HEK293 (cell line): ENCODE measurements at regions not wholly inside any gene's neighbourhood (a gene's known extent, or its start where the extent isn't known, plus 50 kb on each side); places are given as distances from the start of the nearest gene placed in this dataset.

Experiments
- BCL11A ChIP-seq: fragments of 450-650 bp; formaldehyde crosslinking; IDR thresholded peaks from 2 replicates; pipeline ENCODE4 v1.5.1; 2016; ENCODE audit warnings: low read depth, missing biosample characterization, missing genetic modification characterization
- TCF7L2 ChIP-seq: IDR thresholded peaks from 2 replicates; pipeline ENCODE4 v1.6.1; 2011; ENCODE audit warnings: low read depth, mild to moderate bottlenecking, inconsistent platforms, low read length, moderate library complexity, borderline replicate concordance
- ZNF311 ChIP-seq: fragments of 450-650 bp; formaldehyde crosslinking; IDR thresholded peaks from 2 replicates; pipeline ENCODE4 v1.5.1; 2017; ENCODE audit warnings: missing biosample characterization, missing genetic modification characterization, borderline replicate concordance
- TF ChIP-seq, protein P1 (sequence below): fragments of 450-650 bp; formaldehyde crosslinking; IDR thresholded peaks from 2 replicates; pipeline ENCODE4 v1.5.1; 2016; ENCODE audit warnings: missing biosample characterization, missing genetic modification characterization
- TF ChIP-seq, protein P2 (sequence below): fragments of 450-650 bp; IDR thresholded peaks from 2 replicates; pipeline ENCODE4 v1.5.1; 2018; ENCODE audit warnings: missing biosample characterization, mild to moderate bottlenecking, missing genetic modification characterization
- TF ChIP-seq, protein P3 (sequence below): fragments of 450-650 bp; formaldehyde crosslinking; IDR thresholded peaks from 2 replicates; pipeline ENCODE4 v1.5.1; 2016; ENCODE audit warnings: missing biosample characterization, missing genetic modification characterization
- TF ChIP-seq, protein P4 (sequence below): fragments of 450-650 bp; formaldehyde crosslinking; IDR thresholded peaks from 2 replicates; pipeline ENCODE4 v1.5.1; 2016; ENCODE audit warnings: missing biosample characterization, missing genetic modification characterization

DNA sequence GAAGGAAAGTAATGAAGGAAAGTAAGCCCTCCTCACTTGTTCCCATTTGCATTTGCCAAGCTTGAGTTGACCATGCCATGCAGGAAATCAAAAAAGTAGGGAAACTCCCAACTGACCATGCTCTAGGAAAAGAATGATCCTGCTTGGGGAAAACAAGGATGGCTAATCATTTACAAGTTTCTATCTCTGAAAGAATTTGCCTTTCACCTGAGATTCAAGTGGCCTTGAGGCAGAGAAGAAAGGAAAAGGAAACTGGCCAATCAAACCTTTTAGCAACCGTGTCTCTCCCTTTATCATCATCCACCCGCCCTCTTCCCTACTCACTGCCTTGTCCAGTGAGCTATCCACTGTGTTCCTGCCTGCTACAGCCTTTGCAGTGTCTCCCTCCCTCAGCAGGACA is 757.2 kb upstream of the SOX9 start:
- TF ChIP-seq TCF7L2 (no peak), BCL11A (tag by site-specific recombination) (no peak), ZNF311 (tag by site-specific recombination) (no peak)
- TF ChIP-seq, protein P1, sequence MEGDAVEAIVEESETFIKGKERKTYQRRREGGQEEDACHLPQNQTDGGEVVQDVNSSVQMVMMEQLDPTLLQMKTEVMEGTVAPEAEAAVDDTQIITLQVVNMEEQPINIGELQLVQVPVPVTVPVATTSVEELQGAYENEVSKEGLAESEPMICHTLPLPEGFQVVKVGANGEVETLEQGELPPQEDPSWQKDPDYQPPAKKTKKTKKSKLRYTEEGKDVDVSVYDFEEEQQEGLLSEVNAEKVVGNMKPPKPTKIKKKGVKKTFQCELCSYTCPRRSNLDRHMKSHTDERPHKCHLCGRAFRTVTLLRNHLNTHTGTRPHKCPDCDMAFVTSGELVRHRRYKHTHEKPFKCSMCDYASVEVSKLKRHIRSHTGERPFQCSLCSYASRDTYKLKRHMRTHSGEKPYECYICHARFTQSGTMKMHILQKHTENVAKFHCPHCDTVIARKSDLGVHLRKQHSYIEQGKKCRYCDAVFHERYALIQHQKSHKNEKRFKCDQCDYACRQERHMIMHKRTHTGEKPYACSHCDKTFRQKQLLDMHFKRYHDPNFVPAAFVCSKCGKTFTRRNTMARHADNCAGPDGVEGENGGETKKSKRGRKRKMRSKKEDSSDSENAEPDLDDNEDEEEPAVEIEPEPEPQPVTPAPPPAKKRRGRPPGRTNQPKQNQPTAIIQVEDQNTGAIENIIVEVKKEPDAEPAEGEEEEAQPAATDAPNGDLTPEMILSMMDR = no peak
- TF ChIP-seq, protein P2, sequence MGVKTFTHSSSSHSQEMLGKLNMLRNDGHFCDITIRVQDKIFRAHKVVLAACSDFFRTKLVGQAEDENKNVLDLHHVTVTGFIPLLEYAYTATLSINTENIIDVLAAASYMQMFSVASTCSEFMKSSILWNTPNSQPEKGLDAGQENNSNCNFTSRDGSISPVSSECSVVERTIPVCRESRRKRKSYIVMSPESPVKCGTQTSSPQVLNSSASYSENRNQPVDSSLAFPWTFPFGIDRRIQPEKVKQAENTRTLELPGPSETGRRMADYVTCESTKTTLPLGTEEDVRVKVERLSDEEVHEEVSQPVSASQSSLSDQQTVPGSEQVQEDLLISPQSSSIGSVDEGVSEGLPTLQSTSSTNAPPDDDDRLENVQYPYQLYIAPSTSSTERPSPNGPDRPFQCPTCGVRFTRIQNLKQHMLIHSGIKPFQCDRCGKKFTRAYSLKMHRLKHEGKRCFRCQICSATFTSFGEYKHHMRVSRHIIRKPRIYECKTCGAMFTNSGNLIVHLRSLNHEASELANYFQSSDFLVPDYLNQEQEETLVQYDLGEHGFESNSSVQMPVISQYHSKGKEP (tag by site-specific recombination) = no peak
- TF ChIP-seq, protein P3, sequence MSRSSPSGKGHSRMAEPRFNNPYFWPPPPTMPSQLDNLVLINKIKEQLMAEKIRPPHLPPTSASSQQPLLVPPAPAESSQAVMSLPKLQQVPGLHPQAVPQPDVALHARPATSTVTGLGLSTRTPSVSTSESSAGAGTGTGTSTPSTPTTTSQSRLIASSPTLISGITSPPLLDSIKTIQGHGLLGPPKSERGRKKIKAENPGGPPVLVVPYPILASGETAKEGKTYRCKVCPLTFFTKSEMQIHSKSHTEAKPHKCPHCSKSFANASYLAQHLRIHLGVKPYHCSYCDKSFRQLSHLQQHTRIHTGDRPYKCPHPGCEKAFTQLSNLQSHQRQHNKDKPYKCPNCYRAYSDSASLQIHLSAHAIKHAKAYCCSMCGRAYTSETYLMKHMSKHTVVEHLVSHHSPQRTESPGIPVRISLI = no peak
- TF ChIP-seq, protein P4, sequence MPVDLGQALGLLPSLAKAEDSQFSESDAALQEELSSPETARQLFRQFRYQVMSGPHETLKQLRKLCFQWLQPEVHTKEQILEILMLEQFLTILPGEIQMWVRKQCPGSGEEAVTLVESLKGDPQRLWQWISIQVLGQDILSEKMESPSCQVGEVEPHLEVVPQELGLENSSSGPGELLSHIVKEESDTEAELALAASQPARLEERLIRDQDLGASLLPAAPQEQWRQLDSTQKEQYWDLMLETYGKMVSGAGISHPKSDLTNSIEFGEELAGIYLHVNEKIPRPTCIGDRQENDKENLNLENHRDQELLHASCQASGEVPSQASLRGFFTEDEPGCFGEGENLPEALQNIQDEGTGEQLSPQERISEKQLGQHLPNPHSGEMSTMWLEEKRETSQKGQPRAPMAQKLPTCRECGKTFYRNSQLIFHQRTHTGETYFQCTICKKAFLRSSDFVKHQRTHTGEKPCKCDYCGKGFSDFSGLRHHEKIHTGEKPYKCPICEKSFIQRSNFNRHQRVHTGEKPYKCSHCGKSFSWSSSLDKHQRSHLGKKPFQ (tag by site-specific recombination) = no peak
